ENCODE measurements at regions not wholly inside any gene's neighbourhood (a gene's known extent, or its start where the extent isn't known, plus 50 kb on each side); places are given as distances from the start of the nearest gene placed in this dataset.

GRCh38 chr3:190217081-190217480 lies 96.4 kb upstream of the P3H2 start:
- H3K27ac ChIP-seq (ENCODE audit: control insufficient read depth, insufficient read depth) = no peak overlapping the region
- DNase-seq (ENCODE audit: low read depth, low spot score) (no peak), ATAC-seq (no peak), FAIRE-seq (no peak)
- SMC1A ChIA-PET (ENCODE audit: uncharacterized antibody, unreplicated experiment) = interaction anchor here (0.9 to 2.7 kb wide), 8 partner anchors 9 to 250 kb away, joined by 3 to 10 read pairs (median 6); no protein-coding TSS in a partner anchor
- WGBS (ENCODE audit: insufficient coverage, insufficient replicate concordance, low lambda C conversion rate, missing lambda C conversion rate) = 42% methylated on average over 3 of the region's 3 CpGs
- POLR2A ChIA-PET = no interaction called here
- H3K4me1 ChIP-seq (ENCODE audit: control insufficient read depth, insufficient read depth, low read length) = no peaks in the 10 kb centered on the region
- H3K9me3 ChIP-seq (replicated peaks; ENCODE audit: control insufficient read depth, insufficient read depth, low read length) = peaks cover 1% of the 10 kb centered on the region; the same call in 1 of the 3 replicates
- no peaks in the 10 kb centered on the region for H3K36me3 ChIP-seq (ENCODE audit: control insufficient read depth in 2 of 2, insufficient read depth in 2 of 2, low read length in 1 of 2)
- no peaks in the 10 kb centered on the region for H3K79me2 ChIP-seq (ENCODE audit: control insufficient read depth, insufficient read depth, low read length)
- TF ChIP-seq IKZF1 (conservative IDR thresholded peaks at IDR 0.05) (no peak), FOXM1 (IDR thresholded peaks at IDR 0.05; ENCODE audit: low read depth, low read length) (no peak), EZH2 (IDR thresholded peaks at IDR 0.05; ENCODE audit: borderline replicate concordance, control insufficient read depth, low read depth, low read length) (no peak), ZBTB40 (IDR thresholded peaks at IDR 0.05; ENCODE audit: borderline replicate concordance) (no peak), NR2C1 (IDR thresholded peaks at IDR 0.05) (no peak), SKIL (IDR thresholded peaks at IDR 0.05; ENCODE audit: low read depth, poor library complexity, severe bottlenecking) (no peak), TCF12 (IDR thresholded peaks at IDR 0.05; ENCODE audit: low read depth, low read length) (no peak), NKRF (conservative IDR thresholded peaks at IDR 0.05) (no peak), BRCA1 (IDR thresholded peaks at IDR 0.05; ENCODE audit: low read depth, low read length) (no peak), ZZZ3 (IDR thresholded peaks at IDR 0.05; ENCODE audit: control insufficient read depth, insufficient read length, low read depth) (no peak)
- H2AFZ ChIP-seq (ENCODE audit: control insufficient read depth, low read depth, low read length) = no peak overlapping the region
- intact Hi-C loops (cut with micrococcal nuclease; ENCODE audit: unreplicated experiment) (no loop called here), in situ Hi-C loops (cut with MboI) (no loop called here)
- H3K9ac ChIP-seq (ENCODE audit: control insufficient read depth, insufficient read depth, low read length) = no peak overlapping the region
- no peak overlapping the region for H3K4me3 ChIP-seq
- CTCF ChIA-PET = interaction anchor here (1.1 to 5.3 kb wide), 4 partner anchors 11 to 260 kb away, joined by 3 to 31 read pairs (median 3); no protein-coding TSS in a partner anchor
- H3K4me2 ChIP-seq (ENCODE audit: control insufficient read depth, insufficient read depth) = no peak overlapping the region
- RAD21 ChIA-PET (ENCODE audit: unreplicated experiment) = no interaction called here
- no TSS peak for BruUV-seq (replicated peaks)
- H4K20me1 ChIP-seq (ENCODE audit: control insufficient read depth, insufficient read depth) = no peaks in the 10 kb centered on the region
- no peaks in the 10 kb centered on the region for H3K27me3 ChIP-seq (replicated peaks in 1 of 2; ENCODE audit: control insufficient read depth in 2 of 2, insufficient read depth in 2 of 2, low read length in 1 of 2)

All from GM12878 (cell line).